ENCODE measurements at regions not wholly inside any gene's neighbourhood (a gene's known extent, or its start where the extent isn't known, plus 50 kb on each side); places are given as distances from the start of the nearest gene placed in this dataset.
"Not testable (repeated sequence)": the region's sequence is repeated elsewhere in the genome, so short reads cannot be mapped to it uniquely, and the experiment has no call there.

DNA sequence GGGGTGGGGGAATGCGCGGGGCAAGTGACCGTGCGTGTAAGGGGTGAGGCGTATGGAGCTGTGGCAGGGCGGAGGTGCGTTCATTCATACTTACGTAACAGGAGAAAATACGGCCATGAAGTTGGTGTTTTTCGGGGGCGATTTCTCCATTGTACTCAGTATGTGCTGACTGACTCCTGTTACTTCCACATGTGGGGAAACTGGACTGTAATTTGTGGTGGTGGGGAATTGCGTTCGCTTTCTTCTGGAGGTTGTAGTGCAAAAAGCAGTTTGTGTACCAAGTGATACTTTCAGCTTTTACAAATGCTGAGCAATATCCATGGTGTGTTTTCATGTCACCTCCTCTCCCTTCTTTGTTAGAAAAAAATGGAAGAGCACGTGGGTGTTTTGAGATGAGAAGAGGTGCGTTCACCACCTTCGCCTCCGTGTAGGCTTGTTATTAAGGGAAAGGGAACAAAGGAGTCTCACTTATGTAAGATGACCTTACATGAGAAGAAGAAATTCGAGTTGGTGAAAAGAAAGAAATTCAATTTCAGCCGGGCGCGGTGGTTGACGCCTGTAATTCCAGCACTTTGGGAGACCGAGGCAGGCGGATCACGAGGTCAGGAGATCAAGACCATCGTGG is 181.1 kb upstream of the NOTCH2NLA start:
- TF ChIP-seq POLR2A (IDR thresholded peaks at IDR 0.05), result peak; percentile 61 to 97 (median 92)
- TF ChIP-seq CTCF (IDR thresholded peaks at IDR 0.05), result not testable (repeated sequence)
